ENCODE measurements at regions not wholly inside any gene's neighbourhood (a gene's known extent, or its start where the extent isn't known, plus 50 kb on each side); places are given as distances from the start of the nearest gene placed in this dataset.

- TF ChIP-seq ZNF560 (tag by site-specific recombination; IDR thresholded peaks at IDR 0.05; ENCODE audit: borderline replicate concordance) (no peak), ZNF585B (tag by site-specific recombination; IDR thresholded peaks at IDR 0.05) (no peak), ZNF37A (tag by site-specific recombination; IDR thresholded peaks at IDR 0.05) (no peak), ZNF704 (tag by site-specific recombination; IDR thresholded peaks at IDR 0.05) (no peak), ZNF26 (tag by site-specific recombination; IDR thresholded peaks at IDR 0.05) (no peak)
- CTCF ChIA-PET: no interaction called here
- H3K27ac ChIP-seq (ENCODE audit: extremely low read depth, low read depth, low read length): no peak overlapping the region
- H3K4me1 ChIP-seq (ENCODE audit: control insufficient read depth, insufficient read depth, low read length): no peaks in the 10 kb centered on the region
- H3K36me3 ChIP-seq (ENCODE audit: control insufficient read depth in 2 of 2, insufficient read depth in 1 of 2, low read length in 2 of 2): no peaks in the 10 kb centered on the region
- H3K4me3 ChIP-seq (ENCODE audit: low read depth, low read length): no peak overlapping the region
- H3K9me3 ChIP-seq (ENCODE audit: control insufficient read depth, insufficient read depth, low read depth, low read length): no peaks in the 10 kb centered on the region
- POLR2A ChIA-PET: no interaction called here
Measured at GRCh38 chr11:90447618-90448017, 224.8 kb upstream of the CHORDC1 start.

- POLR2A ChIA-PET: no interaction called here
- no peaks in the 10 kb centered on the region for H3K4me1 ChIP-seq (ENCODE audit: control insufficient read depth, insufficient read depth, low read length)
- CTCF ChIA-PET: no interaction called here
Measured at GRCh38 chr11:90446207-90446606, 223.4 kb upstream of the CHORDC1 start.

GRCh38 chr11:90438069-90438468, 215.2 kb upstream of the CHORDC1 start:
- no peaks in the 10 kb centered on the region for H3K9me3 ChIP-seq (ENCODE audit: control insufficient read depth, insufficient read depth, low read depth, low read length)
- H3K27ac ChIP-seq (ENCODE audit: extremely low read depth, low read depth, low read length): no peak overlapping the region
- H3K4me3 ChIP-seq (ENCODE audit: low read depth, low read length): no peak overlapping the region
- ChIA-PET POLR2A (no interaction called here), CTCF (interaction anchor here (1.2 kb wide), 1 partner anchor 150 kb away, joined by 4 read pairs; no protein-coding TSS in a partner anchor)
- H3K36me3 ChIP-seq (ENCODE audit: control insufficient read depth in 2 of 2, insufficient read depth in 1 of 2, low read length in 2 of 2): no peaks in the 10 kb centered on the region
- H3K4me1 ChIP-seq (ENCODE audit: control insufficient read depth, insufficient read depth, low read length): no peaks in the 10 kb centered on the region
- TF ChIP-seq ZNF776 (tag by site-specific recombination; IDR thresholded peaks at IDR 0.05; ENCODE audit: borderline replicate concordance): no peak
- no peak for TF ChIP-seq ZNF26 (tag by site-specific recombination; IDR thresholded peaks at IDR 0.05)
- TF ChIP-seq ZNF530 (tag by site-specific recombination; IDR thresholded peaks at IDR 0.05; ENCODE audit: low read depth): no peak
- no peak for TF ChIP-seq ZNF292 (tag by site-specific recombination; IDR thresholded peaks at IDR 0.05; ENCODE audit: borderline replicate concordance, low read depth)
- no peak for TF ChIP-seq KLF10 (tag by site-specific recombination; IDR thresholded peaks at IDR 0.05)
- TF ChIP-seq GLIS2 (tag by site-specific recombination; IDR thresholded peaks at IDR 0.05): no peak
- TF ChIP-seq ZNF148 (tag by site-specific recombination; IDR thresholded peaks at IDR 0.05; ENCODE audit: borderline replicate concordance): no peak
- TF ChIP-seq ZNF610 (tag by site-specific recombination; IDR thresholded peaks at IDR 0.05; ENCODE audit: borderline replicate concordance): no peak

More at GRCh38 chr11:90446207-90446606, 223.4 kb upstream of the CHORDC1 start:
- TF ChIP-seq ZNF548 (tag by site-specific recombination; IDR thresholded peaks at IDR 0.05) (no peak), ZNF488 (tag by site-specific recombination; IDR thresholded peaks at IDR 0.05) (no peak), KLF7 (tag by site-specific recombination; IDR thresholded peaks at IDR 0.05; ENCODE audit: borderline replicate concordance) (no peak), ZFHX2 (tag by site-specific recombination; conservative IDR thresholded peaks at IDR 0.05) (no peak), TCF7L2 (IDR thresholded peaks at IDR 0.05; ENCODE audit: borderline replicate concordance, low read depth, low read length) (no peak), ZNF510 (tag by site-specific recombination; IDR thresholded peaks at IDR 0.05; ENCODE audit: insufficient replicate concordance) (no peak), ZNF529 (tag by site-specific recombination; IDR thresholded peaks at IDR 0.05; ENCODE audit: insufficient replicate concordance) (no peak), ZNF704 (tag by site-specific recombination; IDR thresholded peaks at IDR 0.05) (no peak), FEZF1 (tag by site-specific recombination; IDR thresholded peaks at IDR 0.05) (no peak), ELK4 (IDR thresholded peaks at IDR 0.05; ENCODE audit: borderline replicate concordance, low read depth, low read length) (no peak), MYNN (tag by site-specific recombination; IDR thresholded peaks at IDR 0.05; ENCODE audit: borderline replicate concordance) (no peak)
- H3K4me3 ChIP-seq (ENCODE audit: low read depth, low read length): no peak overlapping the region
- no peaks in the 10 kb centered on the region for H3K36me3 ChIP-seq (ENCODE audit: control insufficient read depth in 2 of 2, insufficient read depth in 1 of 2, low read length in 2 of 2)
- no peaks in the 10 kb centered on the region for H3K9me3 ChIP-seq (ENCODE audit: control insufficient read depth, insufficient read depth, low read depth, low read length)
- no peak overlapping the region for H3K27ac ChIP-seq (ENCODE audit: extremely low read depth, low read depth, low read length)
